Neural cell (in vitro differentiated cells): ENCODE measurements at regions not wholly inside any gene's neighbourhood (a gene's known extent, or its start where the extent isn't known, plus 50 kb on each side); places are given as distances from the start of the nearest gene placed in this dataset.

Experiments used
- EP300 ChIP-seq: fragments of 450-650 bp; conservative IDR thresholded peaks from 2 replicates; pipeline ENCODE4 v1.6.1; 2014; ENCODE audit warnings: antibody characterized with exemption, mild to moderate bottlenecking, moderate library complexity; ENCODE audit not compliant: poor library complexity, severe bottlenecking
- EZH2 ChIP-seq: fragments of 200-600, 300-800 bp; shearing (Covaris generic), sonication (generic); IDR thresholded peaks from 2 replicates; pipeline ENCODE4 v1.6.1; 2014; ENCODE audit warnings: antibody characterized with exemption, low read length, borderline replicate concordance, mild to moderate bottlenecking; ENCODE audit not compliant: insufficient read depth, poor library complexity, severe bottlenecking
- POLR2AphosphoS5 ChIP-seq: IDR thresholded peaks from 2 replicates; pipeline ENCODE4 v1.6.1; 2012
- REST ChIP-seq: IDR thresholded peaks from 2 replicates; pipeline ENCODE4 v1.6.1; 2012; ENCODE audit warnings: borderline replicate concordance
- SMC3 ChIP-seq: fragments of 450-650 bp; conservative IDR thresholded peaks from 2 replicates; pipeline ENCODE4 v1.6.1; 2014; ENCODE audit warnings: antibody characterized with exemption, mild to moderate bottlenecking, moderate library complexity; ENCODE audit not compliant: poor library complexity
- TAF1 ChIP-seq: IDR thresholded peaks from 2 replicates; pipeline ENCODE4 v1.6.1; 2012; ENCODE audit warnings: low read depth
- TF ChIP-seq, protein P1 (sequence below): fragments of 450-650 bp; IDR thresholded peaks from 2 replicates; pipeline ENCODE4 v1.5.1; 2014; ENCODE audit warnings: antibody characterized with exemption, mild to moderate bottlenecking, moderate library complexity; ENCODE audit not compliant: poor library complexity, severe bottlenecking

- TF ChIP-seq TAF1 (no peak), SMC3 (no peak), REST (no peak), EZH2 (no peak), EP300 (no peak), POLR2AphosphoS5 (no peak)
- TF ChIP-seq, protein P1, sequence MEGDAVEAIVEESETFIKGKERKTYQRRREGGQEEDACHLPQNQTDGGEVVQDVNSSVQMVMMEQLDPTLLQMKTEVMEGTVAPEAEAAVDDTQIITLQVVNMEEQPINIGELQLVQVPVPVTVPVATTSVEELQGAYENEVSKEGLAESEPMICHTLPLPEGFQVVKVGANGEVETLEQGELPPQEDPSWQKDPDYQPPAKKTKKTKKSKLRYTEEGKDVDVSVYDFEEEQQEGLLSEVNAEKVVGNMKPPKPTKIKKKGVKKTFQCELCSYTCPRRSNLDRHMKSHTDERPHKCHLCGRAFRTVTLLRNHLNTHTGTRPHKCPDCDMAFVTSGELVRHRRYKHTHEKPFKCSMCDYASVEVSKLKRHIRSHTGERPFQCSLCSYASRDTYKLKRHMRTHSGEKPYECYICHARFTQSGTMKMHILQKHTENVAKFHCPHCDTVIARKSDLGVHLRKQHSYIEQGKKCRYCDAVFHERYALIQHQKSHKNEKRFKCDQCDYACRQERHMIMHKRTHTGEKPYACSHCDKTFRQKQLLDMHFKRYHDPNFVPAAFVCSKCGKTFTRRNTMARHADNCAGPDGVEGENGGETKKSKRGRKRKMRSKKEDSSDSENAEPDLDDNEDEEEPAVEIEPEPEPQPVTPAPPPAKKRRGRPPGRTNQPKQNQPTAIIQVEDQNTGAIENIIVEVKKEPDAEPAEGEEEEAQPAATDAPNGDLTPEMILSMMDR: no peak
Observed at GRCh38 chr4:64767547-64767946, 358.3 kb upstream of the TECRL start.
